ENCODE measurements at regions not wholly inside any gene's neighbourhood (a gene's known extent, or its start where the extent isn't known, plus 50 kb on each side); places are given as distances from the start of the nearest gene placed in this dataset.

DNA sequence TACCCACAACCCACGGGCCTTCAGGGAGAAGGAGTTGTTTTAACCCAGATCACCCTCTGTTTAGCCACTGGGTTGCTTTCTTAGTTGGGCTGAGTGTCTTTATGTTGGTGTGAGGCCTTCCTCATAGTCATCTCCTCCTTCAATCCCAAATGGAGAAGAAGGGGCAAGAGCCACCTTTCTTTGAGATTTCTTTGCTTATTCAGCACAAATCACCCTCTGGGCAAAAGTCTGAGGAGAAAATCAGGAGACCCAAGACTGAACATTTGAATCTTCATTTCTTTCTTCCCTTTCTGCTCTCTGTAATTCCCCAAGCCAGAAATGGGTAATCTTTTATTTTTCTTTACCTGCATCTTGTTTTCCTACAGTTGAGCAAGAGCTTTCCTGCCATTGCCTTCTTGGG is 329.0 kb downstream of the TLE4 start:
- Histone ChIP-seq H3K4me3 (no peak overlapping the region), H3K4me1 (ENCODE audit: insufficient read depth) (no peaks in the 10 kb centered on the region), H3K9me3 (ENCODE audit: low read depth) (no peaks in the 10 kb centered on the region), H3K9me2 (replicated peaks; ENCODE audit: insufficient read depth) (no peaks in the 10 kb centered on the region), H2AFZ (no peak overlapping the region), H4K20me1 (ENCODE audit: insufficient read depth, poor library complexity, severe bottlenecking) (no peaks in the 10 kb centered on the region), H3K4me2 (no peak overlapping the region), H3K79me2 (no peaks in the 10 kb centered on the region), H3K27ac (no peak overlapping the region), H3K27me3 (no peaks in the 10 kb centered on the region), H3K36me3 (replicated peaks; ENCODE audit: insufficient read depth, low read depth) (no peaks in the 10 kb centered on the region)
- TF ChIP-seq EZH2phosphoT487 (IDR thresholded peaks at IDR 0.05; ENCODE audit: low read depth, severe bottlenecking, unreplicated experiment): no peak
- TF ChIP-seq, protein P1, sequence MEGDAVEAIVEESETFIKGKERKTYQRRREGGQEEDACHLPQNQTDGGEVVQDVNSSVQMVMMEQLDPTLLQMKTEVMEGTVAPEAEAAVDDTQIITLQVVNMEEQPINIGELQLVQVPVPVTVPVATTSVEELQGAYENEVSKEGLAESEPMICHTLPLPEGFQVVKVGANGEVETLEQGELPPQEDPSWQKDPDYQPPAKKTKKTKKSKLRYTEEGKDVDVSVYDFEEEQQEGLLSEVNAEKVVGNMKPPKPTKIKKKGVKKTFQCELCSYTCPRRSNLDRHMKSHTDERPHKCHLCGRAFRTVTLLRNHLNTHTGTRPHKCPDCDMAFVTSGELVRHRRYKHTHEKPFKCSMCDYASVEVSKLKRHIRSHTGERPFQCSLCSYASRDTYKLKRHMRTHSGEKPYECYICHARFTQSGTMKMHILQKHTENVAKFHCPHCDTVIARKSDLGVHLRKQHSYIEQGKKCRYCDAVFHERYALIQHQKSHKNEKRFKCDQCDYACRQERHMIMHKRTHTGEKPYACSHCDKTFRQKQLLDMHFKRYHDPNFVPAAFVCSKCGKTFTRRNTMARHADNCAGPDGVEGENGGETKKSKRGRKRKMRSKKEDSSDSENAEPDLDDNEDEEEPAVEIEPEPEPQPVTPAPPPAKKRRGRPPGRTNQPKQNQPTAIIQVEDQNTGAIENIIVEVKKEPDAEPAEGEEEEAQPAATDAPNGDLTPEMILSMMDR (IDR thresholded peaks at IDR 0.05; ENCODE audit: poor library complexity): no peak
- no peak for TF ChIP-seq EZH2 (IDR thresholded peaks at IDR 0.05; ENCODE audit: borderline replicate concordance)
- no peak for DNase-seq (ENCODE audit: low spot score)
- 78% methylated on average over 1 of the region's 1 CpG for WGBS (ENCODE audit: low lambda C conversion rate, missing lambda C conversion rate)

GRCh38 chr9:79896390-79896980 is 324.7 kb downstream of the TLE4 start:
- Histone ChIP-seq H3K9me3 (ENCODE audit: low read depth) (no peaks in the 10 kb centered on the region), H3K4me1 (ENCODE audit: insufficient read depth) (no peaks in the 10 kb centered on the region), H3K36me3 (replicated peaks; ENCODE audit: insufficient read depth, low read depth) (no peaks in the 10 kb centered on the region), H3K27ac (no peak overlapping the region), H4K20me1 (ENCODE audit: insufficient read depth, poor library complexity, severe bottlenecking) (no peaks in the 10 kb centered on the region), H3K4me3 (no peak overlapping the region), H3K79me2 (no peaks in the 10 kb centered on the region), H2AFZ (no peak overlapping the region), H3K9me2 (replicated peaks; ENCODE audit: insufficient read depth) (no peaks in the 10 kb centered on the region), H3K4me2 (no peak overlapping the region), H3K27me3 (no peaks in the 10 kb centered on the region)
- TF ChIP-seq EZH2 (IDR thresholded peaks at IDR 0.05; ENCODE audit: borderline replicate concordance) (no peak), EZH2phosphoT487 (IDR thresholded peaks at IDR 0.05; ENCODE audit: low read depth, severe bottlenecking, unreplicated experiment) (no peak)
- TF ChIP-seq, protein P1 (IDR thresholded peaks at IDR 0.05; ENCODE audit: poor library complexity): no peak
- no peak for DNase-seq (ENCODE audit: low spot score)
- WGBS (ENCODE audit: low lambda C conversion rate, missing lambda C conversion rate): 49% methylated on average over 6 of the region's 6 CpGs

DNA sequence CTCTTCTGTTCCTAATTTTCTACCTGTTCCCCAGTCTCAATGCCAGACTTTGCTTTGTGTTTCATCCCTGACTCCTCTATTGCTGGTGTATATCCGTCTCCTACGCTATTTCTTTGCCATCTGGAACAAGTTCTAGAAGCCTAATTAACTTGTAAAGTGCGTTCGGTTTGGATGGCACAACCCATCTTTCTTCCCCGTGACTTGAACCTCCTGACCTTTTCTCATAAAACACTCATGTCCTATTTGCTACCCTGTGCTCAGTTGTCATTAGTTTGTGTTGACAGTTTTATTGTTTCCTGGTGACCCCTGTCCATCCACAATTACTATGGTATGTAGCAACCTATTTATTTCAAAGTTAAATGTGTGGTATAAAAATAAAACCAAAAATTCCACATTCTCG is 323.5 kb downstream of the TLE4 start:
- no peak for DNase-seq (ENCODE audit: low spot score)
- Histone ChIP-seq H3K9me2 (replicated peaks; ENCODE audit: insufficient read depth) (no peaks in the 10 kb centered on the region), H3K27ac (no peak overlapping the region), H3K4me2 (no peak overlapping the region), H3K36me3 (replicated peaks; ENCODE audit: insufficient read depth, low read depth) (no peaks in the 10 kb centered on the region), H3K27me3 (no peaks in the 10 kb centered on the region), H4K20me1 (ENCODE audit: insufficient read depth, poor library complexity, severe bottlenecking) (no peaks in the 10 kb centered on the region), H3K4me3 (no peak overlapping the region), H2AFZ (no peak overlapping the region), H3K9me3 (ENCODE audit: low read depth) (no peaks in the 10 kb centered on the region), H3K79me2 (no peaks in the 10 kb centered on the region), H3K4me1 (ENCODE audit: insufficient read depth) (no peaks in the 10 kb centered on the region)
- whole genome bisulfite sequencing (ENCODE audit: low lambda C conversion rate, missing lambda C conversion rate): 53% methylated on average over 6 of the region's 6 CpGs
- TF ChIP-seq, protein P1 (IDR thresholded peaks at IDR 0.05; ENCODE audit: poor library complexity): no peak
- TF ChIP-seq EZH2 (IDR thresholded peaks at IDR 0.05; ENCODE audit: borderline replicate concordance) (no peak), EZH2phosphoT487 (IDR thresholded peaks at IDR 0.05; ENCODE audit: low read depth, severe bottlenecking, unreplicated experiment) (no peak)

DNA sequence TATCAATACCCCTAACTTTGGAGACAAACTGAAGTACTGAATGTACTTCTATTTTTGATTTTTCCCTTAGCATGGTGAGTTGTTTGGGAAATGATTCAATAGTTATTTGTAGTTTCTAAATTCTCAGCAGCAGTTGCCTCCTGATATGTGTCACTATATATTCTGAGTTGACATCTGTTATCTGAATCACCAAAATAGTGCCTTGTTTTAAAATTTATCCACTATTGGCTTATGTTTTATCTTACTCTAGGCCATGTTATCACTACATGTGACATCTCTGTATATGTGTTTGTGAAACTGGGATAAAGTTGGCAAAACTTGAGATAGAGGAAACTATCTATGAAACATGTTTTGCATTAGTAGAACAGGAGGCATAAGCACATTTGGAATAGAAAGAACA is 317.6 kb downstream of the TLE4 start:
- Histone ChIP-seq H3K27me3 (no peaks in the 10 kb centered on the region), H3K4me1 (ENCODE audit: insufficient read depth) (no peaks in the 10 kb centered on the region), H3K9me2 (replicated peaks; ENCODE audit: insufficient read depth) (no peaks in the 10 kb centered on the region), H3K27ac (no peak overlapping the region), H2AFZ (no peak overlapping the region), H3K4me3 (no peak overlapping the region), H3K4me2 (peak overlapping the region; percentile 42), H3K9me3 (ENCODE audit: low read depth) (no peaks in the 10 kb centered on the region), H3K79me2 (no peaks in the 10 kb centered on the region), H3K36me3 (replicated peaks; ENCODE audit: insufficient read depth, low read depth) (no peaks in the 10 kb centered on the region), H4K20me1 (ENCODE audit: insufficient read depth, poor library complexity, severe bottlenecking) (no peaks in the 10 kb centered on the region)
- DNase-seq (ENCODE audit: low spot score): no peak
- TF ChIP-seq EZH2phosphoT487 (IDR thresholded peaks at IDR 0.05; ENCODE audit: low read depth, severe bottlenecking, unreplicated experiment) (no peak), EZH2 (IDR thresholded peaks at IDR 0.05; ENCODE audit: borderline replicate concordance) (no peak)
- TF ChIP-seq, protein P1 (IDR thresholded peaks at IDR 0.05; ENCODE audit: poor library complexity): no peak

All from hepatocyte (in vitro differentiated cells).